ENCODE measurements at regions not wholly inside any gene's neighbourhood (a gene's known extent, or its start where the extent isn't known, plus 50 kb on each side); places are given as distances from the start of the nearest gene placed in this dataset.

DNA sequence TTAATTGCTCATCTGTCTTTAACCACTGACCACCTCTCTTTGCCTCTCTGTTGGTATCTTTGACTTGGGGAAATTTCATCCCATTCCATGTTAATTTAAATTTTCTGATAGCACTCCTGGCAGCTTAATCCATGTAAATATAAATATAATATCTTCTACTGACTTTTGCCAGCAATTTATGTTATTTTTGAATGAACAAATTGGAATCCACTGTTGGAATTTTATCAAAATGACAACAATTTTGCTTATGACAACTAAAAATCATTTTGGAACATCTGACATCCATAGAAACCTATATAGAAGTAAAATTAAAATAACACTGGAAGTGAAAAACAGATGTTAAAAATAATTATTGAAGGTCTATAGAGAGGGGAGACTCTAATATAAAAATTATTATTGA is 176.5 kb upstream of the AKR1E2 start:
- TF ChIP-seq, protein P1, sequence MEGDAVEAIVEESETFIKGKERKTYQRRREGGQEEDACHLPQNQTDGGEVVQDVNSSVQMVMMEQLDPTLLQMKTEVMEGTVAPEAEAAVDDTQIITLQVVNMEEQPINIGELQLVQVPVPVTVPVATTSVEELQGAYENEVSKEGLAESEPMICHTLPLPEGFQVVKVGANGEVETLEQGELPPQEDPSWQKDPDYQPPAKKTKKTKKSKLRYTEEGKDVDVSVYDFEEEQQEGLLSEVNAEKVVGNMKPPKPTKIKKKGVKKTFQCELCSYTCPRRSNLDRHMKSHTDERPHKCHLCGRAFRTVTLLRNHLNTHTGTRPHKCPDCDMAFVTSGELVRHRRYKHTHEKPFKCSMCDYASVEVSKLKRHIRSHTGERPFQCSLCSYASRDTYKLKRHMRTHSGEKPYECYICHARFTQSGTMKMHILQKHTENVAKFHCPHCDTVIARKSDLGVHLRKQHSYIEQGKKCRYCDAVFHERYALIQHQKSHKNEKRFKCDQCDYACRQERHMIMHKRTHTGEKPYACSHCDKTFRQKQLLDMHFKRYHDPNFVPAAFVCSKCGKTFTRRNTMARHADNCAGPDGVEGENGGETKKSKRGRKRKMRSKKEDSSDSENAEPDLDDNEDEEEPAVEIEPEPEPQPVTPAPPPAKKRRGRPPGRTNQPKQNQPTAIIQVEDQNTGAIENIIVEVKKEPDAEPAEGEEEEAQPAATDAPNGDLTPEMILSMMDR (IDR thresholded peaks at IDR 0.05 in 8 of 11, conservative IDR thresholded peaks at IDR 0.05 in 3 of 11), result no peak
- TF ChIP-seq POLR2A (IDR thresholded peaks at IDR 0.05), result no peak
- no peak for TF ChIP-seq POLR2AphosphoS5 (IDR thresholded peaks at IDR 0.05)
